H1 (cell line): ENCODE measurements at regions not wholly inside any gene's neighbourhood (a gene's known extent, or its start where the extent isn't known, plus 50 kb on each side); places are given as distances from the start of the nearest gene placed in this dataset.

ENCODE experiments used
- CTCF ChIA-PET: fragments of 300-600 bp; sonication (Branson Sonifier 250); formaldehyde crosslinking; loops from one replicate; lab custom pipeline; 2021; ENCODE audit not compliant: partially characterized antibody; lab: Charles Lee
- POLR2A ChIA-PET: fragments of 300-600 bp; sonication (Branson Sonifier 250); formaldehyde crosslinking; loops from one replicate; lab custom pipeline; 2021; ENCODE audit warnings: inconsistent platforms; ENCODE audit not compliant: partially characterized antibody; lab: Charles Lee
- DNase-seq, 2 experiments: peaks; one replicate each; pipeline versions ENCODE4 v3.0.0 to v3.0.0-alpha.2; 2010 to 2022; ENCODE audit warnings: low spot score in 2 of 2, low read depth in 1 of 2, mixed read lengths in 1 of 2
- FAIRE-seq: peaks from 2 replicates; lab custom pipeline; 2011; peaks lifted over from hg19 to GRCh38; lab: Jason Lieb, UNC
- H2AFZ ChIP-seq: 2 replicates; pipeline ENCODE4 v1.8.1; 2012; ENCODE audit warnings: low read length, inconsistent platforms
- H2AK5ac ChIP-seq: 2 replicates; pipeline ENCODE4 v1.6.1; 2013; ENCODE audit warnings: low read depth, low read length
- H2BK120ac ChIP-seq: replicated peaks from 2 replicates; pipeline ENCODE3; 2013; ENCODE audit warnings: low read depth, low read length, inconsistent platforms
- H2BK12ac ChIP-seq: 2 replicates; pipeline ENCODE4 v1.6.1; 2013; ENCODE audit warnings: low read depth, low read length
- H2BK15ac ChIP-seq: 2 replicates; pipeline ENCODE4 v1.6.1; 2013; ENCODE audit warnings: low read length
- H2BK20ac ChIP-seq: 2 replicates; pipeline ENCODE4 v1.6.1; 2013; ENCODE audit warnings: low read length
- H2BK5ac ChIP-seq: 2 replicates; pipeline ENCODE4 v1.6.1; 2013; ENCODE audit warnings: low read depth, low read length
- H3K14ac ChIP-seq: 2 replicates; pipeline ENCODE4 v1.6.1; 2013; ENCODE audit warnings: inconsistent platforms; ENCODE audit not compliant: insufficient read length
- H3K18ac ChIP-seq: 2 replicates; pipeline ENCODE4 v1.6.1; 2013; ENCODE audit warnings: low read length; ENCODE audit errors: extremely low read depth
- H3K23ac ChIP-seq: 2 replicates; pipeline ENCODE4 v1.6.1; 2013; ENCODE audit warnings: inconsistent platforms; ENCODE audit not compliant: insufficient read length
- H3K23me2 ChIP-seq: 2 replicates; pipeline ENCODE4 v1.6.1; 2013; ENCODE audit warnings: low read depth, low read length
- H3K27ac ChIP-seq: 2 replicates; pipeline ENCODE4 v1.6.1; 2011; ENCODE audit warnings: low read depth, low read length, inconsistent platforms
- H3K27me3 ChIP-seq, 4 experiments: replicated peaks in 1 of 4; 1 replicate in 1 of 4; 2 replicates in 3 of 4; pipeline versions ENCODE4 v1.6.1 to v1.8.1; 2011 to 2013; ENCODE audit warnings: low read length in 3 of 4, mild to moderate bottlenecking in 3 of 4, inconsistent platforms in 2 of 4, mixed read lengths in 2 of 4, moderate library complexity in 1 of 4; ENCODE audit not compliant: control insufficient read depth in 3 of 4, insufficient read depth in 3 of 4; ENCODE audit errors: extremely low read depth in 1 of 4
- H3K36me3 ChIP-seq, 4 experiments: 2 replicates each; pipeline versions ENCODE4 v1.6.1 to v1.8.1; 2011 to 2013; ENCODE audit warnings: mild to moderate bottlenecking in 4 of 4, low read length in 3 of 4, moderate library complexity in 2 of 4, control low read depth in 1 of 4, inconsistent platforms in 1 of 4; ENCODE audit not compliant: insufficient read depth in 4 of 4, control insufficient read depth in 2 of 4
- H3K4ac ChIP-seq: replicated peaks from 2 replicates; pipeline ENCODE3; 2013; ENCODE audit warnings: low read length, low read depth, mixed read lengths, inconsistent platforms; ENCODE audit not compliant: insufficient read length
- H3K4me1 ChIP-seq, 4 experiments: replicated peaks in 1 of 4; 1 replicate in 1 of 4; 2 replicates in 3 of 4; pipeline versions ENCODE4 v1.6.1 to v1.8.1; 2011 to 2013; ENCODE audit warnings: low read length in 3 of 4, inconsistent platforms in 2 of 4, mixed read lengths in 1 of 4; ENCODE audit not compliant: insufficient read depth in 4 of 4, control insufficient read depth in 3 of 4
- H3K4me2 ChIP-seq, 2 experiments: 2 replicates each; pipeline versions ENCODE4 v1.6.1 to v1.8.1; 2011 to 2013; ENCODE audit warnings: low read depth in 2 of 2, low read length in 2 of 2, control low read depth in 1 of 2, inconsistent platforms in 1 of 2, mild to moderate bottlenecking in 1 of 2; ENCODE audit not compliant: insufficient read depth in 1 of 2
- H3K4me3 ChIP-seq, 4 experiments: fragments of 200-600, 300-600 bp in 1 of 4; sonication (generic), shearing (Covaris generic), sonication (Bioruptor Twin) in 1 of 4; 2 replicates each; pipeline versions ENCODE4 v1.5.1 to v1.8.1; 2011 to 2016; ENCODE audit warnings: low read length in 4 of 4, low read depth in 3 of 4, control low read depth in 2 of 4, inconsistent platforms in 2 of 4, mild to moderate bottlenecking in 2 of 4, mixed read lengths in 1 of 4, moderate library complexity in 1 of 4; ENCODE audit not compliant: insufficient read depth in 2 of 4; ENCODE audit errors: extremely low read depth in 1 of 4
- H3K56ac ChIP-seq: replicated peaks from 2 replicates; pipeline ENCODE3; 2013; ENCODE audit warnings: low read depth, mild to moderate bottlenecking, mixed read lengths, low read length, inconsistent platforms; ENCODE audit not compliant: insufficient read length
- H3K79me1 ChIP-seq: 2 replicates; pipeline ENCODE4 v1.6.1; 2013; ENCODE audit warnings: low read depth, low read length, control low read depth
- H3K79me2 ChIP-seq, 2 experiments: 2 replicates each; pipeline versions ENCODE4 v1.6.1 to v1.8.1; 2012 to 2013; ENCODE audit warnings: low read length in 2 of 2, mild to moderate bottlenecking in 2 of 2, inconsistent platforms in 1 of 2; ENCODE audit not compliant: insufficient read depth in 2 of 2, control insufficient read depth in 1 of 2
- H3K9ac ChIP-seq, 4 experiments: replicated peaks in 1 of 4; 1 replicate in 1 of 4; 2 replicates in 3 of 4; pipeline versions ENCODE4 v1.6.1 to v1.8.1; 2011 to 2013; ENCODE audit warnings: low read depth in 3 of 4, low read length in 3 of 4, control low read depth in 2 of 4, mild to moderate bottlenecking in 2 of 4, moderate library complexity in 2 of 4, inconsistent platforms in 1 of 4; ENCODE audit errors: extremely low read depth in 1 of 4
- H3K9me3 ChIP-seq, 2 experiments: 2 replicates each; pipeline versions ENCODE4 v1.6.1 to v1.8.1; 2012 to 2013; ENCODE audit warnings: mild to moderate bottlenecking in 2 of 2, moderate library complexity in 2 of 2, control low read depth in 1 of 2, inconsistent platforms in 1 of 2, low read depth in 1 of 2, low read length in 1 of 2, mixed read lengths in 1 of 2; ENCODE audit not compliant: insufficient read depth in 2 of 2
- H4K20me1 ChIP-seq, 2 experiments: replicated peaks in 1 of 2; 2 replicates each; pipeline versions ENCODE3 to v1.8.1; 2011 to 2013; ENCODE audit warnings: inconsistent platforms in 2 of 2, low read length in 2 of 2, mild to moderate bottlenecking in 1 of 2; ENCODE audit not compliant: insufficient read depth in 2 of 2, control insufficient read depth in 1 of 2
- H4K5ac ChIP-seq: 2 replicates; pipeline ENCODE4 v1.6.1; 2013; ENCODE audit warnings: low read length, low read depth, mixed read lengths, inconsistent platforms; ENCODE audit not compliant: insufficient read length
- H4K8ac ChIP-seq: 2 replicates; pipeline ENCODE4 v1.8.0; 2013; ENCODE audit warnings: mild to moderate bottlenecking, moderate library complexity, low read length, inconsistent platforms; ENCODE audit not compliant: insufficient read depth; ENCODE audit errors: extremely low read depth
- H4K91ac ChIP-seq: replicated peaks from 2 replicates; pipeline ENCODE3; 2013; ENCODE audit warnings: low read length, mixed read lengths, inconsistent platforms; ENCODE audit not compliant: insufficient read length
- CEBPB ChIP-seq: IDR thresholded peaks from 2 replicates; pipeline ENCODE4 v1.6.1; 2012; ENCODE audit warnings: low read depth, low read length
- CHD1 ChIP-seq: IDR thresholded peaks from 2 replicates; pipeline ENCODE4 v1.6.1; 2012; ENCODE audit warnings: low read depth, low read length, improper control_type of control experiment
- EGR1 ChIP-seq: IDR thresholded peaks from 2 replicates; pipeline ENCODE4 v1.6.1; 2011; ENCODE audit warnings: low read depth, low read length, borderline replicate concordance
- EZH2 ChIP-seq: fragments of 200-600 bp; sonication (generic); IDR thresholded peaks from 2 replicates; pipeline ENCODE4 v1.7.1; 2012; ENCODE audit warnings: low read depth, mild to moderate bottlenecking, moderate library complexity, low read length, inconsistent platforms; ENCODE audit not compliant: severe bottlenecking
- HDAC6 ChIP-seq: IDR thresholded peaks from one replicate; pipeline ENCODE4 v1.7.1; 2012; ENCODE audit warnings: low read depth, mild to moderate bottlenecking, inconsistent platforms, low read length, moderate library complexity
- JUND ChIP-seq: IDR thresholded peaks from 2 replicates; pipeline ENCODE4 v1.6.1; 2011; ENCODE audit warnings: mild to moderate bottlenecking, improper control_type of control experiment, low read length
- KDM5A ChIP-seq: fragments of 200-600 bp; IDR thresholded peaks from 2 replicates; pipeline ENCODE4 v1.7.1; 2012; ENCODE audit warnings: mild to moderate bottlenecking, low read length, inconsistent platforms, mixed read lengths
- MAFK ChIP-seq: IDR thresholded peaks from 2 replicates; pipeline ENCODE4 v1.6.1; 2012; ENCODE audit warnings: low read depth, mild to moderate bottlenecking, improper control_type of control experiment, low read length
- NANOG ChIP-seq: IDR thresholded peaks from 2 replicates; pipeline ENCODE4 v1.6.1; 2011; ENCODE audit warnings: low read length, low read depth, mild to moderate bottlenecking, inconsistent platforms; ENCODE audit not compliant: insufficient read depth, poor library complexity, severe bottlenecking
- NRF1 ChIP-seq: IDR thresholded peaks from 2 replicates; pipeline ENCODE4 v1.6.1; 2011; ENCODE audit warnings: mild to moderate bottlenecking, low read depth, low read length, improper control_type of control experiment
- RFX5 ChIP-seq: IDR thresholded peaks from 2 replicates; pipeline ENCODE4 v1.6.1; 2011; ENCODE audit warnings: low read depth, low read length, improper control_type of control experiment, borderline replicate concordance
- RXRA ChIP-seq: IDR thresholded peaks from 2 replicates; pipeline ENCODE4 v1.6.1; 2011; ENCODE audit warnings: low read depth, mild to moderate bottlenecking, low read length, moderate library complexity; ENCODE audit not compliant: insufficient read depth
- SIRT6 ChIP-seq: IDR thresholded peaks from one replicate; pipeline ENCODE4 v1.7.1; 2012; ENCODE audit warnings: low read length, inconsistent platforms
- TAF1 ChIP-seq: IDR thresholded peaks from 2 replicates; pipeline ENCODE4 v1.6.1; 2011; ENCODE audit warnings: mild to moderate bottlenecking, low read depth, low read length
- WGBS, 2 experiments: shearing (Covaris generic) in 1 of 2; methylation state at CpG; one replicate each; pipeline versions ENCODE4 v1.1.6 to v1.1.7; 2013 to 2015; ENCODE audit warnings: low lambda C conversion rate in 2 of 2, mixed read lengths in 2 of 2, inconsistent platforms in 1 of 2, low coverage in 1 of 2, missing lambda C conversion rate in 1 of 2; ENCODE audit not compliant: insufficient replicate concordance in 2 of 2, insufficient coverage in 1 of 2, insufficient read length in 1 of 2; ENCODE audit errors: extremely low coverage in 1 of 2, missing lambda C conversion rate in 1 of 2; 5-methylcytosine and 5-hydroxymethylcytosine counted together
- TF ChIP-seq, protein P1 (sequence below): IDR thresholded peaks from 2 replicates; pipeline ENCODE4 v1.6.1; 2011; ENCODE audit warnings: low read depth, mild to moderate bottlenecking, low read length; ENCODE audit not compliant: insufficient read depth

DNA sequence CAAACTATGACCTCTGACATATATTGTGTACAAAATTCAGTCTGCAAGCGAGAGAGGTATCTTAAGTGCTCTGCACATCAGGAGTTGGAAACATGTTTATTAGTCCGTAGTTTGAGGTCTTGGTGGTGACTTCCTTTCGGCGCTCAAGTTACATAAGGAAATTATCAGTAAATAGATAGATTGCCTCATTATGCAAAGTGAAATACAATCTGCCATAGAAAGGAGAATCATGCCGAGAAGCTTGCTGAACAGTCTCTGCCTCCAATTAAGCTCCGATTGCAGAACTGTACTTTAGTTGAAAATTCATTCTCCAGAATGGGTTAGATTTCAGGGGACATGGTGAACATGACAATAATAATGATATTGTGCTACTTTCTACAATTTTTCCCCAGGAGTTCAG is 271.8 kb downstream of the BRINP2 start:
- no peak overlapping the region for H2AFZ ChIP-seq
- no peak overlapping the region for H2BK12ac ChIP-seq
- no peak overlapping the region for H4K91ac ChIP-seq
- FAIRE-seq = no peak
- no peak overlapping the region for H4K5ac ChIP-seq
- H2BK15ac ChIP-seq = no peak overlapping the region
- no peak overlapping the region for H2BK120ac ChIP-seq
- H3K4me3 ChIP-seq = no peak overlapping the region
- no peak overlapping the region for H3K23ac ChIP-seq
- no peaks in the 10 kb centered on the region for H3K9me3 ChIP-seq
- H3K79me2 ChIP-seq = no peaks in the 10 kb centered on the region
- H3K27ac ChIP-seq = no peak overlapping the region
- H2BK5ac ChIP-seq = no peak overlapping the region
- no peak overlapping the region for H3K56ac ChIP-seq
- no peaks in the 10 kb centered on the region for H3K4me1 ChIP-seq
- 92% methylated on average over 6 of the region's 6 CpGs; no CpG with 5 or more reads in 1 of the 2 experiments for WGBS, 2 experiments
- POLR2A ChIA-PET = no interaction called here
- no peak overlapping the region for H2BK20ac ChIP-seq
- H3K36me3 ChIP-seq = no peaks in the 10 kb centered on the region
- no peak overlapping the region for H3K9ac ChIP-seq
- H4K20me1 ChIP-seq = no peaks in the 10 kb centered on the region
- no peak overlapping the region for H4K8ac ChIP-seq
- no peak overlapping the region for H3K4ac ChIP-seq
- H3K23me2 ChIP-seq = no peaks in the 10 kb centered on the region
- no peak for DNase-seq
- no peak overlapping the region for H3K14ac ChIP-seq
- H3K79me1 ChIP-seq = no peaks in the 10 kb centered on the region
- H3K27me3 ChIP-seq = no peaks in the 10 kb centered on the region
- CTCF ChIA-PET = interaction anchor here (0.6 kb wide), 1 partner anchor 10 kb away, joined by 3 read pairs; no protein-coding TSS in a partner anchor
- no peak overlapping the region for H3K18ac ChIP-seq
- no peak overlapping the region for H2AK5ac ChIP-seq
- no peak overlapping the region for H3K4me2 ChIP-seq
- TF ChIP-seq EZH2 (no peak), NANOG (no peak), EGR1 (no peak), SIRT6 (no peak), HDAC6 (no peak), NRF1 (no peak), CEBPB (no peak), MAFK (no peak), KDM5A (no peak), RFX5 (no peak), JUND (no peak), RXRA (no peak), TAF1 (no peak), CHD1 (no peak)
- TF ChIP-seq, protein P1, sequence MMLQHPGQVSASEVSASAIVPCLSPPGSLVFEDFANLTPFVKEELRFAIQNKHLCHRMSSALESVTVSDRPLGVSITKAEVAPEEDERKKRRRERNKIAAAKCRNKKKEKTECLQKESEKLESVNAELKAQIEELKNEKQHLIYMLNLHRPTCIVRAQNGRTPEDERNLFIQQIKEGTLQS = no peak
